GM20000 (cell line): ENCODE measurements at regions not wholly inside any gene's neighbourhood (a gene's known extent, or its start where the extent isn't known, plus 50 kb on each side); places are given as distances from the start of the nearest gene placed in this dataset.
A peak's percentile ranks its signal among the peaks of the same experiment; 100 is the strongest.

Source experiments
- DNase-seq: peaks from one replicate; pipeline ENCODE4 v3.0.0; 2012; ENCODE audit warnings: low spot score
- TF ChIP-seq, protein P1 (sequence below): IDR thresholded peaks from 2 replicates; pipeline ENCODE4 v1.5.1; 2012; ENCODE audit warnings: mild to moderate bottlenecking, control low read depth; ENCODE audit errors: extremely low read depth, missing control alignments

GRCh38 chr2:64196963-64197362 lies 52.7 kb upstream of the PELI1 start:
- DNase-seq, result no peak
- TF ChIP-seq, protein P1, sequence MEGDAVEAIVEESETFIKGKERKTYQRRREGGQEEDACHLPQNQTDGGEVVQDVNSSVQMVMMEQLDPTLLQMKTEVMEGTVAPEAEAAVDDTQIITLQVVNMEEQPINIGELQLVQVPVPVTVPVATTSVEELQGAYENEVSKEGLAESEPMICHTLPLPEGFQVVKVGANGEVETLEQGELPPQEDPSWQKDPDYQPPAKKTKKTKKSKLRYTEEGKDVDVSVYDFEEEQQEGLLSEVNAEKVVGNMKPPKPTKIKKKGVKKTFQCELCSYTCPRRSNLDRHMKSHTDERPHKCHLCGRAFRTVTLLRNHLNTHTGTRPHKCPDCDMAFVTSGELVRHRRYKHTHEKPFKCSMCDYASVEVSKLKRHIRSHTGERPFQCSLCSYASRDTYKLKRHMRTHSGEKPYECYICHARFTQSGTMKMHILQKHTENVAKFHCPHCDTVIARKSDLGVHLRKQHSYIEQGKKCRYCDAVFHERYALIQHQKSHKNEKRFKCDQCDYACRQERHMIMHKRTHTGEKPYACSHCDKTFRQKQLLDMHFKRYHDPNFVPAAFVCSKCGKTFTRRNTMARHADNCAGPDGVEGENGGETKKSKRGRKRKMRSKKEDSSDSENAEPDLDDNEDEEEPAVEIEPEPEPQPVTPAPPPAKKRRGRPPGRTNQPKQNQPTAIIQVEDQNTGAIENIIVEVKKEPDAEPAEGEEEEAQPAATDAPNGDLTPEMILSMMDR, result no peak

GRCh38 chr2:64201151-64201550 lies 56.9 kb upstream of the PELI1 start:
- TF ChIP-seq, protein P1, result no peak
- DNase-seq, result no peak

DNA sequence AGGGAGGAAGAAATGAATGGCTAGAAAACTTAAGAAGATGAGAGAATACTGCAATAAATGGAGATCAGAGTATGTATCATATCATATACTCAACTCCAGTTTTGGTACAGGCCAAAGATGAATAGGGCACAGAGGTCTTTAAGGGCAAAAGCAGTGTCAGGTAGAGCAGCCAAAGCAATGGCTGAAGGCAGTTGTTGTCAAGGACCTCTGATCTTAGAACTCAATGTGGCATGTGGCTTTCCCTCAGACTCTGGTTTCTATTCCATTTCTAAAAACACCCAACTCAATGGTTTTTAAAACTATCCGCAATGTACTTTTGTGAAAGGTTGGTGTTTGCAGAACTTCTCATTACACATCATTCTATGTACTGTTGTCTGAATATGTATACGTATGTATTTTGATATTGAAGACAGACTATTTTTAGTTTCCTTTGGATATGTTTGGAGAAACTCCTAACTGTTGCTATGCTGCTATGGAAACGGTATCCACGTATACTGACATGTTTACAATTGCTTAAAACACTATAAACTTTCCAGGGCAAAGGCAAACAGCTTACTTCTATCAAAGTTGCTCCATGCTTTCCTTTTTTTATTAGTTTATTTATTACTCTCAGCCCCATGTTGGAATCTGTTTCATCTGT lies 58.1 kb upstream of the PELI1 start:
- TF ChIP-seq, protein P1, result no peak

GRCh38 chr2:64203131-64203857 lies 59.1 kb upstream of the PELI1 start:
- TF ChIP-seq, protein P1, result no peak
- no peak for DNase-seq

More for the DNA sequence above, 58.1 kb upstream of the PELI1 start:
- DNase-seq, result no peak

- TF ChIP-seq, protein P1, result no peak
- DNase-seq, result peak; percentile 62
Measured at GRCh38 chr2:64203858-64204632, 59.8 kb upstream of the PELI1 start.

DNA sequence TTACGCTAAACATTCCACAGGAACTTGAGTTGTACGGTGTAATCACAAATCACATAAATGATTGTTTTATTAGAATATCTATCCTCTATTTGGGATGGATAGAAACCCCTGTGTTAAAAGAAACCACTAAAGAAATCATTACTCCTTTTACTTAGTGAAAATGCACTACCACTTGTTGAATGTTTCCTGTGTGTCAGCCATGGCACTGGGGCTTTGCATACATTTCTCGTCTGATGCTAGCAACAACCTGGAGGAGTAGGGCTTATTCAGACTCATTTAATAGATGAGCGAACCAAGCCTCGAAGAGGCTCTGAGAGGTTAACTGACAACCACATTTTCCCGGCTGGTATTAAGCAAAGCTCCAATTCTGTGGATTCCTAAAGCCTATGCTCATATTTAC lies 60.5 kb upstream of the PELI1 start:
- TF ChIP-seq, protein P1, result no peak
- DNase-seq, result no peak

DNA sequence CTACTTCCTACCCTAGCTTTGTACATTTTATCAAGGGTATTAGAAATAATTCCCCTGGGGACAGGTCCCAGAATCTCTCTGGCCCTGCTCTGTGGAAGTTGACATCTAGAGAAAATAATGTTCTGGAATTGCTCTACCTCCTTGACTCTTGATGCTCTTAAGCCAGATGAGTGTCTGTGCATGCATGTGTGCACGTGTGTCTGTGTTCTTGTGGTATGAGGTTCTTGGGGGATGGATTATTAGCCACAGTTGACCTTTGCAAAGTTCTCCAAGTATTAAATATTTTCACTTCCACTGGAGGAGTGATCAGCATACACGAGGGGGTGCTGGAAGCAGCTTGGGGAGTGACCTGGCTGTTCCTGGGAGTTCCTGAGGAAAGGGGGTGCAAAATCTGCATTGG lies 61.2 kb upstream of the PELI1 start:
- TF ChIP-seq, protein P1, result no peak
- no peak for DNase-seq
